ENCODE measurements at regions not wholly inside any gene's neighbourhood (a gene's known extent, or its start where the extent isn't known, plus 50 kb on each side); places are given as distances from the start of the nearest gene placed in this dataset.

- TF ChIP-seq EZH2 (IDR thresholded peaks at IDR 0.05; ENCODE audit: borderline replicate concordance, low read depth, low read length, severe bottlenecking): no peak
- TF ChIP-seq CTCF (IDR thresholded peaks at IDR 0.05; ENCODE audit: borderline replicate concordance, extremely low read depth, low read length, poor library complexity, severe bottlenecking): no peak
Observed at GRCh38 chr10:43867113-43867512, 218.4 kb upstream of the ZNF32 start.
